GM12874 (cell line): ENCODE measurements at regions not wholly inside any gene's neighbourhood (a gene's known extent, or its start where the extent isn't known, plus 50 kb on each side); places are given as distances from the start of the nearest gene placed in this dataset.

Experiments used
- TF ChIP-seq, protein P1 (sequence below): IDR thresholded peaks from 2 replicates; pipeline ENCODE4 v1.5.1; 2011; ENCODE audit warnings: low read depth, mild to moderate bottlenecking, control low read depth, low read length, moderate library complexity; ENCODE audit not compliant: insufficient read depth

DNA sequence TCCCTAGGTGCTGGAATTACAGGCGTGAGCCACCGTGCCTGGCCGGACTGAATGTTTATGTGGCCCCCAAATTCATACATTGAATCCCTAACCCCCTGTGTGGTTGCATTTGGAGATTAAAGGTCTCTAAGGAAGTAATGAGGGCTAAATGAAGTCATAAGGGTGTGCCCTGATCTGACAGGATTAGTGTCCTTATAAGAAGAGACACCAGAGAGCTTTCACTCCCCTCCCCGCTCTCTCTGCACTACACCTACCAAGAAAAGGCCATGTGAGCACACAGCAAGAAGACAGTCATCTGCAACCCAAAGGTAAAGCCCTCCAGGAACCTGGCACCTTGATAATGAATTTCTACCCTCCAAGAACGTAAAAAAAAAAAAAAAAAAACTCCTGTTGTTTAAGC lies 212.1 kb upstream of the CAND1 start:
- TF ChIP-seq, protein P1, sequence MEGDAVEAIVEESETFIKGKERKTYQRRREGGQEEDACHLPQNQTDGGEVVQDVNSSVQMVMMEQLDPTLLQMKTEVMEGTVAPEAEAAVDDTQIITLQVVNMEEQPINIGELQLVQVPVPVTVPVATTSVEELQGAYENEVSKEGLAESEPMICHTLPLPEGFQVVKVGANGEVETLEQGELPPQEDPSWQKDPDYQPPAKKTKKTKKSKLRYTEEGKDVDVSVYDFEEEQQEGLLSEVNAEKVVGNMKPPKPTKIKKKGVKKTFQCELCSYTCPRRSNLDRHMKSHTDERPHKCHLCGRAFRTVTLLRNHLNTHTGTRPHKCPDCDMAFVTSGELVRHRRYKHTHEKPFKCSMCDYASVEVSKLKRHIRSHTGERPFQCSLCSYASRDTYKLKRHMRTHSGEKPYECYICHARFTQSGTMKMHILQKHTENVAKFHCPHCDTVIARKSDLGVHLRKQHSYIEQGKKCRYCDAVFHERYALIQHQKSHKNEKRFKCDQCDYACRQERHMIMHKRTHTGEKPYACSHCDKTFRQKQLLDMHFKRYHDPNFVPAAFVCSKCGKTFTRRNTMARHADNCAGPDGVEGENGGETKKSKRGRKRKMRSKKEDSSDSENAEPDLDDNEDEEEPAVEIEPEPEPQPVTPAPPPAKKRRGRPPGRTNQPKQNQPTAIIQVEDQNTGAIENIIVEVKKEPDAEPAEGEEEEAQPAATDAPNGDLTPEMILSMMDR: no peak

DNA sequence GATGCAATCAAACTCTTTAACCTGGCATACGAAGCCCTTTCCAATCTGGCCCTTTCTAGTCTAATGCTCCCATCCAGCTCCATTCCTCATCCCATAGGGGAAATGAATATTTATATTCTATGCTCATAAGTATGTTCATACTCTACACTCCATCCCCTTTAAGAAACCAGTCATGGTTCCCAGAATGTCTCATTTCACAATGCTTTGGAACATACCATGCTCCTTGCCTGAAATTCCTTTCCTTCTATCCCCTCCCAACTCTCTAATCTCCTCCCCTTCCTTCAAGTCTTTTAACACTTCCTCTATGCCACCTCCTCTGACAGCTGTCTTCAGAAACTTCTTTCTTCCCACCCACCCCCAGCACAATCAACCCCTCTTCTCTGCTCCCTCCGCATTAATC lies 207.0 kb upstream of the CAND1 start:
- TF ChIP-seq, protein P1: no peak

DNA sequence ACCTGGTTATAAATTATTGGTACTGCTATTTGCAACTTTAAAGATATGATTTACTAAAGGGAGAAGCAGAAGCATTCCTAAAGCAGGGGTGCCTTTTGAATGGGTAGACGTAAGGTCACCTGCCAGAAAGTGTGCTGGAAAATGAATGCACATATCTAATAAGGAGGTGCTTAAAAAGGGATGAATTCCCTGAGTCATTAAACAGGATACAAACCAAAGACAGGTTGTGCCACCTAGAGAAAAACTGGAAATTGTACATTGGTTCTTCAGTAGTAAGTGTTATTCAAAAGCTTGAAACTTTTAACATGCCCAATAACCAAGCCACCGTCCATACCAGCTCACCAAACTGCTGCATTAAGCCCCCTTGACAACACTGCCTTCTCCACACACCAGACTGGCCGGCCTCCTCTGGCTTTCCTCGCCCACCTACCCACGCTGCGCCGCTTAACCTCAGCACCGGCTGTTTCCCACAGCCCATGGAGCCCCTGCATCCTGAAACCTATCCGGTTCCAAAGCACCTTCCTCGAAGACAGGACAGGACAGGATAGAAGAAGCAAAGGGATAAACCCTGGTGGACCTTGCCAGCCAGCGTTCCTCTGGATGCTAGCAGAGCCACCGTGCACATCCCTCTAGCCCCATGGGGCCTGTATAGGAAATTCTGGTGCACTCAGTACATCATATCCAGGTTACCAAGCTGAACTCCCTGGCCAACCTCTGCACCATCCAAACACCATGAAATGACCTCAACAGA lies 201.5 kb upstream of the CAND1 start:
- TF ChIP-seq, protein P1: no peak

DNA sequence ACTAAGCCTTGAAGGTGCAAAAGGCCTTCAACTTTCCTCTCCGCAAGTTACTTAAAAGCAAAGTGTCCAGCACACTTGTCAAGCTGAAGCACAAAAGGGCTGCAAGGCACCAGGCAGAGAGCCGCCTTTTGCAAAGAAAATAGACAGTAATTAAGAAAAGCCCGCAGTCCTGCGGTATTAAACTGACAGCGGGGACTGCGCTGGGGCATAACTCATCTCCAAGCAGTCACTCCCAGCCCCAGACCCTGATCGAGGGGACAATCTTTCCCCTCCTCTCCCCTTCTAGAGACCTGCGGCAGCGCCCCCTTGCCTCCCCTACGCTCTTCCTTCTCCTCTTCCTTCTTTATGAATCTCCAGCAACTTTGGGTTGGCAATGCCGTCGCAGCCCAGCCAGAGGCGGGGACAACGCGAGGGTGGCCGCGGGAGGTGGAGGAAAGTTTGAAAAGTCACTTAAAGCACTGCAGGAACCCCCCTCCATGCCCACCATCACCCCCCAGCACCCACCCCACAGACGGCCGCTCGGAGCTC lies 200.9 kb upstream of the CAND1 start:
- TF ChIP-seq, protein P1: no peak

DNA sequence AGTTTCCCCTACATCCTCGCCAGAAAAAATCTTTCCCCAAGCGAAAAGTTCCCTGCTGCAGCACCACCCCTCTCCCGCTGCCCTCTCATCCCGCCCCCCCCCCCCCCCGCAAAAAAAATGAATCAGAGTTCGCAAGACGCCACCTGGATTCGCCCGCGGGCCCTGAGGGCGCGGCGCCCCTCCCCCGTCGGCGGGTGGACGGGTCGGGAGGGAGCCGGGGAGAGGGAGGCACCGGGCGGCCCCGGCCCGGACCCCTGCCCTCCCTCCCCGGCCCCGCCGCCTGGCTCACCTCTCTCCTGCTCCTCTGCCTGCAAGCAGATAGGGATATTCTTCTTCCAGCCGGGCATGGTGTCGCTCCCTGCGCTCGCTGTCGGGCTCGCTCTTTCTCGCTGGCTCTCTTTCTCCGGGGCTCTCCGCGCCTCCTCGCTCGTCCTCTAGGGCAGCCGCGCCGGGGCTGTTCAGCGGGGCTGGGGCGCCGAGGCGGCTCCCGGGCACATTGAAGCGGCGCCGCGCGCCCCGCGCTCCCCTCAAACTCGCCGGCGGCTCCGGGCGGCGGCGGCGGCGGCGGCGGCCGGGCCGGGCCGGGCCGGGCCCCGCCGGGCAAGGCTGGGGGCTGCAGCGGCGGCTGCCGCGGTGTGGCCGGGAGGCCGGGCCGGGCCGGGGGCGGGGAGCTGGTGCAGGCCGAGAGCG lies 200.3 kb upstream of the CAND1 start:
- TF ChIP-seq, protein P1: no peak

DNA sequence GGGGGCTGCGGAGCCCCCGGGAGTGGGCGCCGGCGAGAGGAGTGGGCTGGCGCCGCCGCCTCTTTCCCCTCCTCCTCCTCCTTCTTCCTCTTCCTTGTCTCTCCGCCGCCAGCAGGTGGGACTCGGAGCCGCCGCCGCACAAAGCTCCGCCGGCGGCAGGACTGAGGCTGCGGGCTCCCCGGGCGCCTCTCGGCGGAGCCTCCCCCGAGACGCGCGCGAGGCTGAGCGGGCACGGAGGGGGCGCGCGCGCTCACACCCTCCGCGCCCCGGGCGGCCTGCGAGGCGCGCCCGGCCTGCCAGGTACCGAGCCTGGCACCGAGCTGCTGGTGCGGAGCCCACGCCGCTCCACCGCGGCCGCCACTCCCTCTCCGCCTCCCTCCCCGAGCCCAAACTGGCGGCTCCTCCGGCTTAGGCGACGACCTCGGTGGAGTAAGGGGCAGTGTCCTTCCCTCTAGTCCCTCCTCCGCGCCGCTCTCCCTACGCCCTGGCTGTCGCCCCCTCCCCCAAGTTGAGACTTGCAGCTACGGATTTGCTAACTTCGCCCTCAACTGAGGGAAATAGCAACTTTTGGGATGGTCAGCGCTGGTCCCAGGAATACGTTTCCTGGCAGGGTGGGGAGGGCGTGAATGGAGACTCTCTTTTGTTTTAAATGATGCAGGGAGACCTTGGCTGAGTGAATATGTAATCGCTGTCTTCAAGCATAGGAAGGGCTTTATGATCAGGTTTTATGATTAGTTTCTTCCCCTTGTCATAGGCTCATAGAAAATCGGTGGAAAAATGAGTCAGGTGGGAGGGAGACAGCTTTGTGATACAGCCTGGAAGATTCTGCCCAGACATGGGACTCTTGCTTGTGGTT lies 199.5 kb upstream of the CAND1 start:
- TF ChIP-seq, protein P1: no peak

DNA sequence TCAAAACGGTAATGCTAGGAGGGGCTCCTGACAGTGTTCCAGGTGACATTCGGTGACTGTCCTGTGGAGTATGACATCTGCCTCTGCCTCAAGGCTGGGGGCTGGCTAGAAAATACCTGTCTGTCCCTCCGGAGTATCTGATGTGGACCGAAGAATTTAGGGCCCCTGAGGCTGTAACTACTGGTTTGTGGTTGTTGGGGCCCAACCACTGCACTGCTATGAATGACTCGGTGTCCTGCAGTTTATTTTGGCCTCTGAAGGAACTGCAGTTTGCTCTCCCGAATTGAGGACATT lies 198.9 kb upstream of the CAND1 start:
- TF ChIP-seq, protein P1: no peak
